ENCODE measurements at regions not wholly inside any gene's neighbourhood (a gene's known extent, or its start where the extent isn't known, plus 50 kb on each side); places are given as distances from the start of the nearest gene placed in this dataset.

DNA sequence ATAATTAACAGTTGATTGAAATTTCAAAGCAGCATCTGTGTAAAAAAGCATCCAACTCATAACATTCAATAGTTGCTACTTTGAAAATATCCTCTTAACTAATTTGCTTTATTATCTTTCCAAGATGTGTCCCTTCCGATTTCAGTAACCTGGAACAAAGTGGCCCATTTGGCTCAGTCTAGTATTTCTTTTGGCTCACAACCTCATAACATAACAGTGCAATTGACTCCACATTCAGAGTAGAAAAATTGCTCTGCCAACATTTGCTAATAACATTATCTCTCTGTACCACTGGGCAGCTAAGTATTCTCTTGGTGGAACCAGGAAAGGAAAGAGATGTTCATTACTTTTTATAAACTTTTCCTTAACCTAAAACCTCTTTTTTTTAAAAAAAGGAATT lies 571.1 kb upstream of the ARGLU1 start:
- no peaks in the 10 kb centered on the region for H3K36me3 Mint-ChIP-seq (ENCODE audit: low read depth)

DNA sequence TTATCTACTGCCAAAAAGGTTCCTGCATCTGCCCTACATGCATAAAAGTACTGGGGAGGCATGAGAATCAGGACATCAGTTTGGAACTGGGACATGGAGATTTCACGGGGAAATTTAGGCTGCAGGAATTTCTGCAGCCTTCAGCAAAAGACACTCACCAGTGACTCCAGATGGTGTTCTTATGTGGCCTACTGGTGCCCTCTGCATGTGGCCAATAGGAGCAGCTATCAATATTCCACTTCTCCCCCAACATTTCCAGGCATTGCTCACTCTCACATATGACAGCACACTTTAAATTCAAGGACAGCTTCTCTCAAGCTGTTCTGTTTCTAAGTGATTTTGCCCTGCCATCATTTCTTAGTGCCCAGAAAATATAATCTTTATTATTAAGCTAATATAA lies 570.5 kb upstream of the ARGLU1 start:
- H3K9me3 Mint-ChIP-seq: no peaks in the 10 kb centered on the region
- H3K4me1 Mint-ChIP-seq: no peaks in the 10 kb centered on the region
- H3K4me3 ChIP-seq (ENCODE audit: low read length): no peak overlapping the region
- H3K27ac Mint-ChIP-seq: no peak overlapping the region
- no peaks in the 10 kb centered on the region for H3K36me3 Mint-ChIP-seq (ENCODE audit: low read depth)
- H3K9ac ChIP-seq (ENCODE audit: extremely low read depth, low read length, poor library complexity, severe bottlenecking): no peak overlapping the region
- H3K4me1 ChIP-seq (ENCODE audit: control insufficient read depth, insufficient read depth, low read length): no peaks in the 10 kb centered on the region
- no peaks in the 10 kb centered on the region for H3K27me3 ChIP-seq (ENCODE audit: control insufficient read depth, insufficient read depth, low read length, poor library complexity, severe bottlenecking)
- TF ChIP-seq, protein P1, sequence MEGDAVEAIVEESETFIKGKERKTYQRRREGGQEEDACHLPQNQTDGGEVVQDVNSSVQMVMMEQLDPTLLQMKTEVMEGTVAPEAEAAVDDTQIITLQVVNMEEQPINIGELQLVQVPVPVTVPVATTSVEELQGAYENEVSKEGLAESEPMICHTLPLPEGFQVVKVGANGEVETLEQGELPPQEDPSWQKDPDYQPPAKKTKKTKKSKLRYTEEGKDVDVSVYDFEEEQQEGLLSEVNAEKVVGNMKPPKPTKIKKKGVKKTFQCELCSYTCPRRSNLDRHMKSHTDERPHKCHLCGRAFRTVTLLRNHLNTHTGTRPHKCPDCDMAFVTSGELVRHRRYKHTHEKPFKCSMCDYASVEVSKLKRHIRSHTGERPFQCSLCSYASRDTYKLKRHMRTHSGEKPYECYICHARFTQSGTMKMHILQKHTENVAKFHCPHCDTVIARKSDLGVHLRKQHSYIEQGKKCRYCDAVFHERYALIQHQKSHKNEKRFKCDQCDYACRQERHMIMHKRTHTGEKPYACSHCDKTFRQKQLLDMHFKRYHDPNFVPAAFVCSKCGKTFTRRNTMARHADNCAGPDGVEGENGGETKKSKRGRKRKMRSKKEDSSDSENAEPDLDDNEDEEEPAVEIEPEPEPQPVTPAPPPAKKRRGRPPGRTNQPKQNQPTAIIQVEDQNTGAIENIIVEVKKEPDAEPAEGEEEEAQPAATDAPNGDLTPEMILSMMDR (conservative IDR thresholded peaks at IDR 0.05): peak; percentile 39
- no peak overlapping the region for H3K27ac ChIP-seq (ENCODE audit: low read depth, low read length)
- 85% methylated on average over 1 of the region's 1 CpG; no CpG with 5 or more reads in 1 of the 2 experiments for WGBS, 2 experiments (ENCODE audit: insufficient coverage in 1 of 2, insufficient read length in 1 of 2)
- no peaks in the 10 kb centered on the region for H3K36me3 ChIP-seq (ENCODE audit: control insufficient read depth, insufficient read depth, low read length)
- H3K9me3 ChIP-seq (ENCODE audit: control insufficient read depth, low read length): no peaks in the 10 kb centered on the region
- H3K4me3 Mint-ChIP-seq: no peak overlapping the region
- H3K27me3 Mint-ChIP-seq (ENCODE audit: insufficient read depth): no peaks in the 10 kb centered on the region
- DNase-seq: peak; percentile 49

More for the DNA sequence above, 571.1 kb upstream of the ARGLU1 start:
- no peak for DNase-seq
- H3K4me3 Mint-ChIP-seq: no peak overlapping the region
- H3K27ac Mint-ChIP-seq: no peak overlapping the region
- TF ChIP-seq, protein P1 (conservative IDR thresholded peaks at IDR 0.05): no peak
- no peak overlapping the region for H3K27ac ChIP-seq (ENCODE audit: low read depth, low read length)
- no peaks in the 10 kb centered on the region for H3K36me3 ChIP-seq (ENCODE audit: control insufficient read depth, insufficient read depth, low read length)
- no peak overlapping the region for H3K4me3 ChIP-seq (ENCODE audit: low read length)
- H3K4me1 Mint-ChIP-seq: no peaks in the 10 kb centered on the region
- H3K9me3 Mint-ChIP-seq: no peaks in the 10 kb centered on the region
- H3K27me3 Mint-ChIP-seq (ENCODE audit: insufficient read depth): no peaks in the 10 kb centered on the region
- no peak overlapping the region for H3K9ac ChIP-seq (ENCODE audit: extremely low read depth, low read length, poor library complexity, severe bottlenecking)
- WGBS, 2 experiments (ENCODE audit: insufficient coverage in 1 of 2, insufficient read length in 1 of 2): 98 to 100% methylated on average over 1 of the region's 1 CpG
- H3K4me1 ChIP-seq (ENCODE audit: control insufficient read depth, insufficient read depth, low read length): no peaks in the 10 kb centered on the region
- H3K27me3 ChIP-seq (ENCODE audit: control insufficient read depth, insufficient read depth, low read length, poor library complexity, severe bottlenecking): no peaks in the 10 kb centered on the region
- no peaks in the 10 kb centered on the region for H3K9me3 ChIP-seq (ENCODE audit: control insufficient read depth, low read length)

DNA sequence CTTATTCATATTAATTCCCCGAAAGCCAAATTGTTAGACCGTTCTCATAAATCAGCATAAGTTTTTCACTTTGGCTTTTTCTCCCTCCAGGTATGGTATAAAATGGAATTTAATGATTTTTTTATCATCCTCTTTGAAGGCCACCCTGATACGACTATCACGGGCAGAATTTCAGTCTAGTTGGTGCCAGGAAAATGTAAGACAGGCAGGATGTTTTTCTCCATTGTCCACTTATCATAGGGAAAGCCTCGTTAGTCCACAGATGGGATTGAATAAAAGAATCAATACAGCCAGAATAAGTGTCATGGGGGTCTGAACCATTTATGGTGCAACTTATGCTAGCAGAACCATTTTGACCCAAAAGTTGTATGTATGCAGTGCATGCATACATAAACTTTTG lies 566.0 kb upstream of the ARGLU1 start:
- no peaks in the 10 kb centered on the region for H3K27me3 Mint-ChIP-seq (ENCODE audit: insufficient read depth)
- 91 to 100% methylated on average over 3 to 5 of the region's 5 CpGs for WGBS, 2 experiments (ENCODE audit: insufficient coverage in 1 of 2, insufficient read length in 1 of 2)

More for the DNA sequence above, 566.0 kb upstream of the ARGLU1 start:
- H3K4me1 ChIP-seq (ENCODE audit: control insufficient read depth, insufficient read depth, low read length): no peaks in the 10 kb centered on the region
- DNase-seq: no peak
- H3K9ac ChIP-seq (ENCODE audit: extremely low read depth, low read length, poor library complexity, severe bottlenecking): no peak overlapping the region
- peaks cover 2% of the 10 kb centered on the region for H3K9me3 ChIP-seq (ENCODE audit: control insufficient read depth, low read length)
- TF ChIP-seq, protein P1 (conservative IDR thresholded peaks at IDR 0.05): no peak
- Mint-ChIP-seq H3K36me3 (ENCODE audit: low read depth) (no peaks in the 10 kb centered on the region), H3K4me3 (no peak overlapping the region), H3K4me1 (peaks cover 4% of the 10 kb centered on the region), H3K27ac (no peak overlapping the region), H3K9me3 (peaks cover 1% of the 10 kb centered on the region)
- no peak overlapping the region for H3K4me3 ChIP-seq (ENCODE audit: low read length)
- no peak overlapping the region for H3K27ac ChIP-seq (ENCODE audit: low read depth, low read length)
- no peaks in the 10 kb centered on the region for H3K36me3 ChIP-seq (ENCODE audit: control insufficient read depth, insufficient read depth, low read length)
- H3K27me3 ChIP-seq (ENCODE audit: control insufficient read depth, insufficient read depth, low read length, poor library complexity, severe bottlenecking): no peaks in the 10 kb centered on the region
